Liver (tissue), 8 donors: ENCODE measurements at regions not wholly inside any gene's neighbourhood (a gene's known extent, or its start where the extent isn't known, plus 50 kb on each side); places are given as distances from the start of the nearest gene placed in this dataset.

Experiments
- DNase-seq: peaks from one replicate; pipeline ENCODE4 v3.0.0-alpha.2; 2017; ENCODE audit warnings: low spot score
- H3K27ac ChIP-seq, 2 donors: one replicate each; pipeline ENCODE4 v1.7.0; 2013; ENCODE audit warnings: inconsistent platforms in 2 of 2, low read length in 2 of 2, control low read depth in 1 of 2, low read depth in 1 of 2, mild to moderate bottlenecking in 1 of 2
- H3K27me3 ChIP-seq, 4 donors: one replicate each; pipeline versions ENCODE4 v1.6.1 to v1.7.0; 2013; ENCODE audit warnings: low read length in 3 of 4, inconsistent platforms in 1 of 4, mild to moderate bottlenecking in 1 of 4, moderate library complexity in 1 of 4; ENCODE audit not compliant: control insufficient read depth in 4 of 4, insufficient read depth in 4 of 4
- H3K36me3 ChIP-seq, 4 donors: one replicate each; pipeline versions ENCODE4 v1.6.1 to v1.7.0; 2013; ENCODE audit warnings: low read length in 3 of 4, mild to moderate bottlenecking in 3 of 4, low read depth in 1 of 4, moderate library complexity in 1 of 4; ENCODE audit not compliant: control insufficient read depth in 4 of 4, insufficient read depth in 3 of 4
- H3K4me1 ChIP-seq, 4 donors: one replicate each; pipeline versions ENCODE4 v1.6.1 to v1.7.0; 2013; ENCODE audit warnings: low read length in 3 of 4, mild to moderate bottlenecking in 3 of 4, moderate library complexity in 1 of 4; ENCODE audit not compliant: control insufficient read depth in 4 of 4, insufficient read depth in 4 of 4
- H3K4me3 ChIP-seq, 3 donors: one replicate each; pipeline versions ENCODE4 v1.6.1 to v1.7.0; 2013; ENCODE audit warnings: low read length in 3 of 3, control low read depth in 1 of 3, low read depth in 1 of 3, mild to moderate bottlenecking in 1 of 3
- H3K9ac ChIP-seq, 2 donors: one replicate each; pipeline ENCODE4 v1.7.0; 2013; ENCODE audit warnings: low read length in 2 of 2, mild to moderate bottlenecking in 2 of 2, moderate library complexity in 2 of 2, control low read depth in 1 of 2, low read depth in 1 of 2
- H3K9me3 ChIP-seq, 4 donors: one replicate each; pipeline versions ENCODE4 v1.6.1 to v1.7.0; 2013; ENCODE audit warnings: low read length in 3 of 4; ENCODE audit not compliant: control insufficient read depth in 4 of 4
- EGR1 ChIP-seq, 2 donors: IDR thresholded peaks; 2 replicates each; pipeline ENCODE4 v1.6.1; 2016 to 2018; ENCODE audit warnings: antibody characterized with exemption in 2 of 2, low read depth in 2 of 2
- FOXA1 ChIP-seq: IDR thresholded peaks from 2 replicates; pipeline ENCODE4 v1.6.1; 2016; ENCODE audit warnings: antibody characterized with exemption
- GABPA ChIP-seq, 2 donors: IDR thresholded peaks in 1 of 2; conservative IDR thresholded peaks in 1 of 2; 2 replicates each; pipeline ENCODE4 v1.6.1; 2016; ENCODE audit warnings: antibody characterized with exemption in 2 of 2, mild to moderate bottlenecking in 1 of 2, moderate library complexity in 1 of 2
- HNF4A ChIP-seq, 2 donors: conservative IDR thresholded peaks; 2 replicates each; pipeline ENCODE4 v1.6.1; 2016; ENCODE audit warnings: antibody characterized with exemption in 2 of 2, mild to moderate bottlenecking in 2 of 2
- HNF4G ChIP-seq: IDR thresholded peaks from 2 replicates; pipeline ENCODE4 v1.6.1; 2016; ENCODE audit warnings: antibody characterized with exemption
- RAD21 ChIP-seq, 2 donors: IDR thresholded peaks; 2 replicates each; pipeline ENCODE4 v1.6.1; 2016; ENCODE audit warnings: antibody characterized with exemption in 2 of 2, mild to moderate bottlenecking in 2 of 2
- SP1 ChIP-seq: IDR thresholded peaks from 2 replicates; pipeline ENCODE4 v1.6.1; 2018; ENCODE audit warnings: antibody characterized with exemption, mild to moderate bottlenecking
- TAF1 ChIP-seq: conservative IDR thresholded peaks from 2 replicates; pipeline ENCODE4 v1.6.1; 2016; ENCODE audit warnings: antibody characterized with exemption, mild to moderate bottlenecking
- YY1 ChIP-seq: IDR thresholded peaks from 2 replicates; pipeline ENCODE4 v1.6.1; 2016; ENCODE audit warnings: antibody characterized with exemption, mild to moderate bottlenecking
- WGBS: extraction: QIAGEN DNeasy Blood & Tissue Kit; methylation state at CpG from one replicate; pipeline ENCODE4 v1.1.7; 2013; 5-methylcytosine and 5-hydroxymethylcytosine counted together
- TF ChIP-seq, protein P1 (sequence below): IDR thresholded peaks from 2 replicates; pipeline ENCODE4 v1.6.1; 2016; ENCODE audit warnings: antibody characterized with exemption, mild to moderate bottlenecking
- TF ChIP-seq, protein P2 (sequence below): IDR thresholded peaks from 2 replicates; pipeline ENCODE4 v1.6.1; 2016; ENCODE audit warnings: antibody characterized with exemption
- TF ChIP-seq, protein P3 (sequence below): IDR thresholded peaks from 2 replicates; pipeline ENCODE4 v1.6.1; 2016; ENCODE audit warnings: antibody characterized with exemption
- TF ChIP-seq, protein P4 (sequence below): IDR thresholded peaks from 2 replicates; pipeline ENCODE4 v1.6.1; 2016; ENCODE audit warnings: antibody characterized with exemption
- TF ChIP-seq, protein P5 (sequence below): fragments of 150-350 bp; IDR thresholded peaks from 2 replicates; pipeline ENCODE4 v1.5.1; 2017; ENCODE audit warnings: improper control_type of control experiment, low read depth, low read length; ENCODE audit not compliant: missing input control
- donor health status: healthy.
- donor health status: healthy.
- donor health status: healthy.
- donor health status: healthy.
- donor health status: healthy.

DNA sequence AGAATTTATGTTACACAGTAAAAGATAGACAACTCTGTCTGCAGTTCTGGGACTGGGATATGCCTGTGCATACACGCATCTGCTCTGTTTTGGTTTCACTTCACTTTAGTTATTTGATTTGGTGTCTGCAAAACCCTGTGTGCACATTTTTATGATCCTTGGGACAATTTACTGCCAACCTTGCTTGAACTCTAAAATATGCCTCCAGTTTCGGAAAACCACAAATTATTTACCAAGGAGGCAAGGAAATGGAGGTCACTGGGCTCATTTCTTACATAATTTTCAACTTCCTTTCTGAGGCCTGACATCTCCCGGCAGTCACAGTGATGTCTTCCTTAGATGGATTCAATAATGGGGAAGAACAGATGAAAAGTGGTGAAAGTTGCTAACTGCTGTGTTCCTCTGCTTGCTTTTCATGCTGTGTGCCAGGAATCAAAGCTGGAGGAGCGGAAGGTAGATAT, 61.2 kb upstream of the TAF11L2 start (continued):
- TF ChIP-seq, protein P1, sequence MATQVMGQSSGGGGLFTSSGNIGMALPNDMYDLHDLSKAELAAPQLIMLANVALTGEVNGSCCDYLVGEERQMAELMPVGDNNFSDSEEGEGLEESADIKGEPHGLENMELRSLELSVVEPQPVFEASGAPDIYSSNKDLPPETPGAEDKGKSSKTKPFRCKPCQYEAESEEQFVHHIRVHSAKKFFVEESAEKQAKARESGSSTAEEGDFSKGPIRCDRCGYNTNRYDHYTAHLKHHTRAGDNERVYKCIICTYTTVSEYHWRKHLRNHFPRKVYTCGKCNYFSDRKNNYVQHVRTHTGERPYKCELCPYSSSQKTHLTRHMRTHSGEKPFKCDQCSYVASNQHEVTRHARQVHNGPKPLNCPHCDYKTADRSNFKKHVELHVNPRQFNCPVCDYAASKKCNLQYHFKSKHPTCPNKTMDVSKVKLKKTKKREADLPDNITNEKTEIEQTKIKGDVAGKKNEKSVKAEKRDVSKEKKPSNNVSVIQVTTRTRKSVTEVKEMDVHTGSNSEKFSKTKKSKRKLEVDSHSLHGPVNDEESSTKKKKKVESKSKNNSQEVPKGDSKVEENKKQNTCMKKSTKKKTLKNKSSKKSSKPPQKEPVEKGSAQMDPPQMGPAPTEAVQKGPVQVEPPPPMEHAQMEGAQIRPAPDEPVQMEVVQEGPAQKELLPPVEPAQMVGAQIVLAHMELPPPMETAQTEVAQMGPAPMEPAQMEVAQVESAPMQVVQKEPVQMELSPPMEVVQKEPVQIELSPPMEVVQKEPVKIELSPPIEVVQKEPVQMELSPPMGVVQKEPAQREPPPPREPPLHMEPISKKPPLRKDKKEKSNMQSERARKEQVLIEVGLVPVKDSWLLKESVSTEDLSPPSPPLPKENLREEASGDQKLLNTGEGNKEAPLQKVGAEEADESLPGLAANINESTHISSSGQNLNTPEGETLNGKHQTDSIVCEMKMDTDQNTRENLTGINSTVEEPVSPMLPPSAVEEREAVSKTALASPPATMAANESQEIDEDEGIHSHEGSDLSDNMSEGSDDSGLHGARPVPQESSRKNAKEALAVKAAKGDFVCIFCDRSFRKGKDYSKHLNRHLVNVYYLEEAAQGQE, result no peak
- no peak for TF ChIP-seq EGR1 (IDR thresholded peaks at IDR 0.05; ENCODE audit: low read depth in 2 of 2)

DNA sequence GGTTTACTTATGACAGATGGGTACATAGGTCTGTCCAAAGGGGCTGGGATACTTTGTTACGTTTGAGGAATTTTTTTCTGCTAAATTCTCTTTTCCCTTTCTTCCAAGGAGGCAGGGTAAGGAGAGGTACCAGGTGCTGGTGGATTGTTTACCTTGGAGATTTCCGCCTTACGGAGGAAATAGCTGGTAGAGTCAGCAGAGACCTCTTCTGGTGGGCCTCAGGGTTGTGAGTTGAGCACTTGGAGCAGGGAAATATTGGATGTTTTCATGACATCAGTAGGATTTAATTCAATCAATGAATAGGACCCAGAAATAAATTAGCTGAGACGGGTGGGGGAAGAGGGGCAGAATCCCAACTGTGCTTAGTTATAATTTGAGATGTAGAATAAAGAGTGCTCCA, 60.0 kb upstream of the TAF11L2 start:
- Histone ChIP-seq H3K27me3 (peaks cover 0 to 2% (median 0%) of the 10 kb centered on the region in 4 donors), H3K27ac (peak overlapping the region in 1 of 2 donors; percentile 46), H3K9ac (no peak overlapping the region), H3K4me1 (no peaks in the 10 kb centered on the region), H3K9me3 (peaks cover 2 to 4% (median 3%) of the 10 kb centered on the region in 4 donors), H3K4me3 (no peak overlapping the region), H3K36me3 (no peaks in the 10 kb centered on the region)
- no peak for TF ChIP-seq RAD21 (IDR thresholded peaks at IDR 0.05)
- DNase-seq, result no peak
- 72% methylated on average over 4 of the region's 4 CpGs for WGBS

DNA sequence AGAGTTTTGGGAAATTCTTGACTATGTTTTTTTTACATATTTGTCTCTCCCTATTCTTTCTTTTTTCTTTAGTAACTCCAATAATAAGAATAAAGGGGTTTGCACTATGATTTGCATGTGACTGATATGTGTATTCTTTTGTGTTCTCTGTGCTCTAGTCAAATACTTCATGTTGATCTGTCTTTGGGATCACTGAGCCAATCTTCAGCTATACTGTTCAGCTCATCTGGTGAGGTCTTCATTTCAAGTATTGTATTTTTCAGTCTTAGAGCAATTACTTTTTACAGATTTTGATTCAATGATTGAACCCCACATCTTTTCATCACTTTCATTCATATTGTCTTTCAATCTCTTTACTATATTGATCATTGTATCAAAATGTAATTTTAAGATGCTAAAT, 58.1 kb upstream of the TAF11L2 start:
- no peak for DNase-seq
- Histone ChIP-seq H3K27ac (no peak overlapping the region), H3K9me3 (peaks cover 2 to 7% (median 3%) of the 10 kb centered on the region in 4 donors), H3K36me3 (no peaks in the 10 kb centered on the region), H3K27me3 (peaks cover 0 to 2% (median 0%) of the 10 kb centered on the region in 4 donors), H3K4me3 (no peak overlapping the region), H3K9ac (no peak overlapping the region), H3K4me1 (no peaks in the 10 kb centered on the region)
- TF ChIP-seq TAF1 (no peak), YY1 (no peak), SP1 (no peak), FOXA1 (no peak), HNF4G (no peak), EGR1 (IDR thresholded peaks at IDR 0.05; ENCODE audit: low read depth in 2 of 2) (no peak), HNF4A (conservative IDR thresholded peaks at IDR 0.05) (no peak), GABPA (IDR thresholded peaks at IDR 0.05 in 1 of 2, conservative IDR thresholded peaks at IDR 0.05 in 1 of 2) (no peak), RAD21 (IDR thresholded peaks at IDR 0.05) (no peak)
- TF ChIP-seq, protein P2, sequence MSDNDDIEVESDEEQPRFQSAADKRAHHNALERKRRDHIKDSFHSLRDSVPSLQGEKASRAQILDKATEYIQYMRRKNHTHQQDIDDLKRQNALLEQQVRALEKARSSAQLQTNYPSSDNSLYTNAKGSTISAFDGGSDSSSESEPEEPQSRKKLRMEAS, result no peak
- TF ChIP-seq, protein P3, sequence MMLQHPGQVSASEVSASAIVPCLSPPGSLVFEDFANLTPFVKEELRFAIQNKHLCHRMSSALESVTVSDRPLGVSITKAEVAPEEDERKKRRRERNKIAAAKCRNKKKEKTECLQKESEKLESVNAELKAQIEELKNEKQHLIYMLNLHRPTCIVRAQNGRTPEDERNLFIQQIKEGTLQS, result no peak
- TF ChIP-seq, protein P4, sequence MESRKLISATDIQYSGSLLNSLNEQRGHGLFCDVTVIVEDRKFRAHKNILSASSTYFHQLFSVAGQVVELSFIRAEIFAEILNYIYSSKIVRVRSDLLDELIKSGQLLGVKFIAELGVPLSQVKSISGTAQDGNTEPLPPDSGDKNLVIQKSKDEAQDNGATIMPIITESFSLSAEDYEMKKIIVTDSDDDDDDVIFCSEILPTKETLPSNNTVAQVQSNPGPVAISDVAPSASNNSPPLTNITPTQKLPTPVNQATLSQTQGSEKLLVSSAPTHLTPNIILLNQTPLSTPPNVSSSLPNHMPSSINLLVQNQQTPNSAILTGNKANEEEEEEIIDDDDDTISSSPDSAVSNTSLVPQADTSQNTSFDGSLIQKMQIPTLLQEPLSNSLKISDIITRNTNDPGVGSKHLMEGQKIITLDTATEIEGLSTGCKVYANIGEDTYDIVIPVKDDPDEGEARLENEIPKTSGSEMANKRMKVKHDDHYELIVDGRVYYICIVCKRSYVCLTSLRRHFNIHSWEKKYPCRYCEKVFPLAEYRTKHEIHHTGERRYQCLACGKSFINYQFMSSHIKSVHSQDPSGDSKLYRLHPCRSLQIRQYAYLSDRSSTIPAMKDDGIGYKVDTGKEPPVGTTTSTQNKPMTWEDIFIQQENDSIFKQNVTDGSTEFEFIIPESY, result no peak
- TF ChIP-seq, protein P1, result no peak
- TF ChIP-seq, protein P5, sequence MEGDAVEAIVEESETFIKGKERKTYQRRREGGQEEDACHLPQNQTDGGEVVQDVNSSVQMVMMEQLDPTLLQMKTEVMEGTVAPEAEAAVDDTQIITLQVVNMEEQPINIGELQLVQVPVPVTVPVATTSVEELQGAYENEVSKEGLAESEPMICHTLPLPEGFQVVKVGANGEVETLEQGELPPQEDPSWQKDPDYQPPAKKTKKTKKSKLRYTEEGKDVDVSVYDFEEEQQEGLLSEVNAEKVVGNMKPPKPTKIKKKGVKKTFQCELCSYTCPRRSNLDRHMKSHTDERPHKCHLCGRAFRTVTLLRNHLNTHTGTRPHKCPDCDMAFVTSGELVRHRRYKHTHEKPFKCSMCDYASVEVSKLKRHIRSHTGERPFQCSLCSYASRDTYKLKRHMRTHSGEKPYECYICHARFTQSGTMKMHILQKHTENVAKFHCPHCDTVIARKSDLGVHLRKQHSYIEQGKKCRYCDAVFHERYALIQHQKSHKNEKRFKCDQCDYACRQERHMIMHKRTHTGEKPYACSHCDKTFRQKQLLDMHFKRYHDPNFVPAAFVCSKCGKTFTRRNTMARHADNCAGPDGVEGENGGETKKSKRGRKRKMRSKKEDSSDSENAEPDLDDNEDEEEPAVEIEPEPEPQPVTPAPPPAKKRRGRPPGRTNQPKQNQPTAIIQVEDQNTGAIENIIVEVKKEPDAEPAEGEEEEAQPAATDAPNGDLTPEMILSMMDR, result no peak
